Neural cell (in vitro differentiated cells): ENCODE measurements at regions not wholly inside any gene's neighbourhood (a gene's known extent, or its start where the extent isn't known, plus 50 kb on each side); places are given as distances from the start of the nearest gene placed in this dataset.

Experiments used
- H2AFZ ChIP-seq: fragments of 200-600, 300-800 bp; sonication (generic), shearing (Covaris generic); 2 replicates; pipeline ENCODE4 v1.6.0; 2014; ENCODE audit warnings: low read depth, mild to moderate bottlenecking, antibody characterized with exemption, low read length, moderate library complexity
- H3F3A ChIP-seq: fragments of 200-600 bp; shearing (Covaris generic); 2 replicates; pipeline ENCODE4 v1.6.1; 2016; ENCODE audit warnings: mild to moderate bottlenecking, moderate library complexity, mixed read lengths, antibody characterized with exemption, low read length; ENCODE audit not compliant: insufficient read depth, poor library complexity, severe bottlenecking
- H3K27ac ChIP-seq: fragments of 200-600, 300-800 bp; sonication (generic), shearing (Covaris generic); 2 replicates; pipeline ENCODE4 v1.5.1; 2014; ENCODE audit warnings: mild to moderate bottlenecking, low read length, moderate library complexity
- H3K27me3 ChIP-seq: fragments of 300-800, 200-600 bp; sonication (generic), shearing (Covaris generic); 2 replicates; pipeline ENCODE4 v1.6.0; 2014; ENCODE audit warnings: mild to moderate bottlenecking, low read depth, low read length, moderate library complexity; ENCODE audit not compliant: insufficient read depth
- H3K36me3 ChIP-seq: fragments of 300-800, 200-600 bp; sonication (generic), shearing (Covaris generic); 2 replicates; pipeline ENCODE4 v1.5.1; 2014; ENCODE audit warnings: mild to moderate bottlenecking, antibody characterized with exemption, low read length, moderate library complexity; ENCODE audit not compliant: insufficient read depth
- H3K4me2 ChIP-seq: fragments of 300-800, 200-600 bp; sonication (generic), shearing (Covaris generic); 2 replicates; pipeline ENCODE4 v1.6.0; 2014; ENCODE audit warnings: mild to moderate bottlenecking, low read length
- H3K4me3 ChIP-seq: fragments of 300-800, 200-600 bp; sonication (generic), shearing (Covaris generic); 2 replicates; pipeline ENCODE4 v1.5.1; 2014; ENCODE audit warnings: mild to moderate bottlenecking, low read length, moderate library complexity
- H3K79me2 ChIP-seq: fragments of 200-600 bp; shearing (Covaris generic); replicated peaks from 2 replicates; pipeline ENCODE4 v1.6.0; 2014; ENCODE audit warnings: mild to moderate bottlenecking, low read length, moderate library complexity; ENCODE audit not compliant: insufficient read depth
- H3K9ac ChIP-seq: fragments of 300-800, 200-600 bp; sonication (generic), shearing (Covaris generic); 2 replicates; pipeline ENCODE4 v1.6.1; 2016; ENCODE audit warnings: mild to moderate bottlenecking, low read length, mixed read lengths
- H3K9me2 ChIP-seq: fragments of 200-600 bp; shearing (Covaris generic); 2 replicates; pipeline ENCODE4 v1.6.1; 2016; ENCODE audit warnings: mild to moderate bottlenecking, low read length, mixed read lengths; ENCODE audit not compliant: insufficient read depth
- H3K9me3 ChIP-seq: fragments of 200-600, 300-800 bp; sonication (generic), shearing (Covaris generic); 2 replicates; pipeline ENCODE4 v1.6.1; 2016; ENCODE audit warnings: mild to moderate bottlenecking, mixed run types, low read length, moderate library complexity, mixed read lengths
- H4K20me1 ChIP-seq: fragments of 200-600 bp; shearing (Covaris generic); 2 replicates; pipeline ENCODE4 v1.6.1; 2016; ENCODE audit warnings: mild to moderate bottlenecking, mixed run types; ENCODE audit not compliant: insufficient read depth
- CTCF ChIP-seq: fragments of 450-650 bp; IDR thresholded peaks from 2 replicates; pipeline ENCODE4 v1.5.1; 2014; ENCODE audit warnings: antibody characterized with exemption, mild to moderate bottlenecking, moderate library complexity; ENCODE audit not compliant: poor library complexity, severe bottlenecking
- EP300 ChIP-seq: fragments of 450-650 bp; conservative IDR thresholded peaks from 2 replicates; pipeline ENCODE4 v1.6.1; 2014; ENCODE audit warnings: antibody characterized with exemption, mild to moderate bottlenecking, moderate library complexity; ENCODE audit not compliant: poor library complexity, severe bottlenecking
- EZH2 ChIP-seq: fragments of 200-600, 300-800 bp; shearing (Covaris generic), sonication (generic); IDR thresholded peaks from 2 replicates; pipeline ENCODE4 v1.6.1; 2014; ENCODE audit warnings: antibody characterized with exemption, low read length, borderline replicate concordance, mild to moderate bottlenecking; ENCODE audit not compliant: insufficient read depth, poor library complexity, severe bottlenecking
- MXI1 ChIP-seq: fragments of 450-650 bp; conservative IDR thresholded peaks from 2 replicates; pipeline ENCODE4 v1.6.1; 2014; ENCODE audit warnings: antibody characterized with exemption, mild to moderate bottlenecking; ENCODE audit not compliant: poor library complexity, severe bottlenecking
- POLR2AphosphoS5 ChIP-seq: IDR thresholded peaks from 2 replicates; pipeline ENCODE4 v1.6.1; 2012
- RAD21 ChIP-seq: fragments of 450-650 bp; conservative IDR thresholded peaks from 2 replicates; pipeline ENCODE4 v1.6.1; 2014; ENCODE audit warnings: antibody characterized with exemption, mild to moderate bottlenecking, moderate library complexity
- SMC3 ChIP-seq: fragments of 450-650 bp; conservative IDR thresholded peaks from 2 replicates; pipeline ENCODE4 v1.6.1; 2014; ENCODE audit warnings: antibody characterized with exemption, mild to moderate bottlenecking, moderate library complexity; ENCODE audit not compliant: poor library complexity
- TAF1 ChIP-seq: IDR thresholded peaks from 2 replicates; pipeline ENCODE4 v1.6.1; 2012; ENCODE audit warnings: low read depth
- TF ChIP-seq, protein P1 (sequence below): IDR thresholded peaks from 2 replicates; pipeline ENCODE4 v1.6.1; 2012; ENCODE audit warnings: borderline replicate concordance

DNA sequence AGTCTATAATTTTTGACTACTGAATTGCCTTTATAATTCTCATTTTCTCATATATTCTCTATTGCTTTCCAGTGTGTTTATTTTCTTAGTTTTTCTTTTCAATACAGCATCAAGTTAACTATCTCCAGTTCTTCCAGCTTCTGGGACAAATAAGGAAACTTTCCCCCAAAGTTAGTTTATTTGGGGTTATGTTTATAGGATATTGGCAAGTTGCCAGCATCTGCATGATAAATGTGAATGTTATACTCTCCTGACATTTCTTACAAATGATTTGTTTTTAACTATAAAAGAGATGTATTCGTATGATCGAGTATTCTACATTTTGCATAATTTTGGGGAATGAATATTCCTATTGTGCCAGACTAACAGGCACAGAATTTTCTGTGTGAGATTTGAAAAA is 140.6 kb upstream of the KCNJ3 start:
- H3K79me2 ChIP-seq = no peaks in the 10 kb centered on the region
- no peak overlapping the region for H3K9ac ChIP-seq
- no peak overlapping the region for H3K4me2 ChIP-seq
- no peaks in the 10 kb centered on the region for H3K27me3 ChIP-seq
- H2AFZ ChIP-seq = no peak overlapping the region
- H3K27ac ChIP-seq = no peak overlapping the region
- no peaks in the 10 kb centered on the region for H4K20me1 ChIP-seq
- no peaks in the 10 kb centered on the region for H3F3A ChIP-seq
- H3K9me3 ChIP-seq = no peaks in the 10 kb centered on the region
- TF ChIP-seq RAD21 = no peak
- no peak for TF ChIP-seq POLR2AphosphoS5
- no peak for TF ChIP-seq CTCF
- TF ChIP-seq, protein P1, sequence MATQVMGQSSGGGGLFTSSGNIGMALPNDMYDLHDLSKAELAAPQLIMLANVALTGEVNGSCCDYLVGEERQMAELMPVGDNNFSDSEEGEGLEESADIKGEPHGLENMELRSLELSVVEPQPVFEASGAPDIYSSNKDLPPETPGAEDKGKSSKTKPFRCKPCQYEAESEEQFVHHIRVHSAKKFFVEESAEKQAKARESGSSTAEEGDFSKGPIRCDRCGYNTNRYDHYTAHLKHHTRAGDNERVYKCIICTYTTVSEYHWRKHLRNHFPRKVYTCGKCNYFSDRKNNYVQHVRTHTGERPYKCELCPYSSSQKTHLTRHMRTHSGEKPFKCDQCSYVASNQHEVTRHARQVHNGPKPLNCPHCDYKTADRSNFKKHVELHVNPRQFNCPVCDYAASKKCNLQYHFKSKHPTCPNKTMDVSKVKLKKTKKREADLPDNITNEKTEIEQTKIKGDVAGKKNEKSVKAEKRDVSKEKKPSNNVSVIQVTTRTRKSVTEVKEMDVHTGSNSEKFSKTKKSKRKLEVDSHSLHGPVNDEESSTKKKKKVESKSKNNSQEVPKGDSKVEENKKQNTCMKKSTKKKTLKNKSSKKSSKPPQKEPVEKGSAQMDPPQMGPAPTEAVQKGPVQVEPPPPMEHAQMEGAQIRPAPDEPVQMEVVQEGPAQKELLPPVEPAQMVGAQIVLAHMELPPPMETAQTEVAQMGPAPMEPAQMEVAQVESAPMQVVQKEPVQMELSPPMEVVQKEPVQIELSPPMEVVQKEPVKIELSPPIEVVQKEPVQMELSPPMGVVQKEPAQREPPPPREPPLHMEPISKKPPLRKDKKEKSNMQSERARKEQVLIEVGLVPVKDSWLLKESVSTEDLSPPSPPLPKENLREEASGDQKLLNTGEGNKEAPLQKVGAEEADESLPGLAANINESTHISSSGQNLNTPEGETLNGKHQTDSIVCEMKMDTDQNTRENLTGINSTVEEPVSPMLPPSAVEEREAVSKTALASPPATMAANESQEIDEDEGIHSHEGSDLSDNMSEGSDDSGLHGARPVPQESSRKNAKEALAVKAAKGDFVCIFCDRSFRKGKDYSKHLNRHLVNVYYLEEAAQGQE = no peak
- no peak for TF ChIP-seq EZH2
- TF ChIP-seq EP300 = no peak
- TF ChIP-seq TAF1 = no peak
- TF ChIP-seq MXI1 = no peak
- no peak for TF ChIP-seq SMC3
- H3K4me3 ChIP-seq = no peak overlapping the region
- H3K9me2 ChIP-seq = no peaks in the 10 kb centered on the region
- H3K36me3 ChIP-seq = no peaks in the 10 kb centered on the region

GRCh38 chr2:154565433-154565832 is 133.1 kb upstream of the KCNJ3 start:
- H3K4me2 ChIP-seq = no peak overlapping the region
- H3K4me3 ChIP-seq = no peak overlapping the region
- no peaks in the 10 kb centered on the region for H4K20me1 ChIP-seq
- H3K27me3 ChIP-seq = no peaks in the 10 kb centered on the region
- no peaks in the 10 kb centered on the region for H3K36me3 ChIP-seq
- no peak for TF ChIP-seq SMC3
- no peak for TF ChIP-seq CTCF
- no peak for TF ChIP-seq TAF1
- TF ChIP-seq POLR2AphosphoS5 = no peak
- no peak for TF ChIP-seq MXI1
- TF ChIP-seq RAD21 = no peak
- no peak for TF ChIP-seq EZH2
- TF ChIP-seq, protein P1 = no peak
- no peak for TF ChIP-seq EP300
- no peaks in the 10 kb centered on the region for H3F3A ChIP-seq
- no peak overlapping the region for H3K27ac ChIP-seq
- no peak overlapping the region for H3K9ac ChIP-seq
- H3K9me2 ChIP-seq = no peaks in the 10 kb centered on the region
- H2AFZ ChIP-seq = no peak overlapping the region
- H3K79me2 ChIP-seq = no peaks in the 10 kb centered on the region
- H3K9me3 ChIP-seq = no peaks in the 10 kb centered on the region
